GM18907 (cell line): ENCODE measurements at regions not wholly inside any gene's neighbourhood (a gene's known extent, or its start where the extent isn't known, plus 50 kb on each side); places are given as distances from the start of the nearest gene placed in this dataset.

ENCODE experiments used
- ATAC-seq: cut with Tn5 transposase; IDR thresholded peaks from one replicate; pipeline ENCODE4 v1.9.1; 2021; ENCODE audit warnings: mild to moderate bottlenecking, moderate library complexity; ENCODE audit not compliant: unreplicated experiment

DNA sequence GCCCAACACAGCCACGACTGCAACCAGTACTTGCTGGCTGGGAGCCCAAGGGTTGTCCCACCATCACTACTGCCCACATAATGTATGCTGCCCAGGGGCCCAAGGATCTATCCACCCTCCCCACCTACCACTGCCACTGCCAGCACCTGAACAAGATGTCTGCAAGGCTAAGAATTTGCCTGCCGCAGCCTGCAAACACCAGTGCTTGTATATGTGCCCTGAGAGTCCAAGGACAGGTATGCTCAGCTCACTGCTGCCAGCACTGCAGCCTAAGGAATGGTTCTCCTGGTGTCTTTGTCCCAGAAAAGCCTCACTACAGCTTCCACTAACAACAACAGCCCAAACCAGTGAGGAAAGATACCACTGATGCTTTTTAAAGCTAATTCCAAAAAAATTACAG, 1174.0 kb downstream of the SORCS1 start:
- no peak for ATAC-seq

DNA sequence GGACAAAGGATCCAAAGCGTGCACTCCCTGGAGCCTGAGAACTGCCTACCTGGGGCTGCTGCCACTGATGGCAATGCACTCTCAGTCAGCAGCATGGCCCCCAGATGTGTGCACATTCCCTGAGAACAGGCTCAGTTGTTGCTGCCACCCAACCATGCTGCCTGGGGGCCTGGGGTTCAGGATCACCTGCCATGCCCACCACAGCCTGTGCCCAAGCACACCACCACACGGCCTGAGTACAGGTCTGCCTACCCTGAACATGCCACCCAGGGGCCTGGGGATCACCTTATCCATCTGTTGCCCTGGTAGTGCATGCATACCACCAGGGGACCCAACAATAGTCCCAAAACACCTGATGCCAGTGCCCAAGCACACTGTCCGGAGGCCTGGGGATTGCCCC, 1174.5 kb downstream of the SORCS1 start:
- no peak for ATAC-seq

DNA sequence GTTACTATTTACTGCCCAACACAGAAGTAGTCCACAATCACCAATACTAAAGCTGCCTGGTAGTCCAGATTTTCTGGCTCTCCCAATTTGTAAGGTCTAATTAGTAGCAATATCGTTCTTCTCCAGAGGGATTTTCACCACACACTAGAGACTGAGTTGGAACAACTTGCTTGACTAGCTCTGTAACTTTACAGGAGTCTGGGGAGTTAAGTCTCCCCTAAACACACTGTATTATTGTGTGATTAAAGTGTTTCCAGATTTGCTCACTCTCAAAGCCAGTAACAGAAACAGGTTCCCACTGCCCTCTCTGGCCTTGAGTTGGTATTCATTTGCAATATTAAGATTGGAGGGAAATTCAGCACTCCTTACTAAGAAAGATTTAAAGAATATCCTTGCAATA, 1175.7 kb downstream of the SORCS1 start:
- ATAC-seq: no peak

DNA sequence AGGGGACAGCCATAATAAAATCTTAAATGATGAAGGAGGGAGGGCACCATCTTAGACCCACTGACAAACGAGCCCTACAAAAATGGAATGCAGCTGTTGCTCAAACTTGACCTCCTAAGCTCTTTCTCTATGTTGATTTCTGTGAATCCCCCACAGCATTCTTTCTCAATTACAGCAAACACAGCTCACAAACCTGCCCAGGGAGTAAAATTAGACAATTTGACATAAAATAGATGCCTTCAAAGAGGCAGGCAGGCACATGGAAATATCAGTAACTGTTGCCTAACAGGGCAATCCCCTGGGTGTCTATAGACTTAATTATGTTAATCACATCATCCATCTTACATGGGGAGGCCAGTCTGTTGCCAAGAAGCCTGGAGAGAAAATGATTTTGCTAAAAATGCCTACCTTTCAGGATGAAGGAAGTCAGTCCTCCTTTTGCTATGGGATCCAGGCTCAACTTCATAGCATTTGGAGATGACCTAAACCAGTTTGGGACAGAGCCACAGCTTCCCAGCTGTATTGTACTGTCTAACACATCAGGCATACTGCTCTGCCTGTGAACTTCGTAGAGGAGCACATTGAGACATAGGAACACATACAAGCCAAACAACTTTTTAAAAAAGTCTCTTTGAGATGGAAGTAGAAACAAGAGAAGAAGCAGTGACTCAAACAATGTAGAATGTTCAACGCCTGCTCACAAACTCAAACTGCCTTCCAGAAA, 1177.4 kb downstream of the SORCS1 start:
- no peak for ATAC-seq

DNA sequence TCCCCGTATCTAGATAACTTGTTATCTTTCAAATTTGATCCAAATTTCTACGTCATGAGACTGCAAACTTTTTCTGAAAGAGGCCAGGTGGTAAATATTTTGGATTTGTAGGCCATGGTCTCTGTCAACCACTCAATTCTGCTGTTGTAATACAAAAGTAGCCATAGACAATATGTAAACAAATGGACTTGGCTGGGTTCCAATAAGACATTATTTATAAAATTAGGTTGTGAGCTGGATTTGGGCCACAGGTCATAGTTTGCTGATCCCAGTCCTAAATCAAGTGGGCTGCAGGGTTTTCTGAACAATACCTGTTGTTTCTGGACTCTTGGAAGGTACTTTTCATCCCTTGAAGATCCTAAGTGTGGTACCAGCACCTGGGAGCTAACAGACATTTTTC, 1178.0 kb downstream of the SORCS1 start:
- ATAC-seq: no peak

DNA sequence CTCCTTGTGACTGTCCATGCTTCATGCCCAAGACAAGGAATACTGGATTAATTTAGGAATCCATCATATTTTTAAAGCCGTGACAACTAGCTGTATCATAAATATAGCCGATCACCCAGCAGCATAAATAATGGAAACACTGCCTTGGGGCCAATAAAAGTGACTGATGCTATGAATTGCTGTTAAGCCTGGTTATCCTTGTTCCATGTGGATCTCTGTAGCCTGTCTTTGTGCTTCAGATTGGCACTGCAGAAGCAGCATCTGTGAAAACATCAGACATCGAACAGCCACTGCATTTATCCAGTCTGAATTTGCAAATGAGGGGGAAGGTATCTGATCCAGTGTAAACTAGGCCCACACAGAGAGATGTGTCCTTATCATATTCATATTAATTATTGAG, 1181.8 kb downstream of the SORCS1 start:
- no peak for ATAC-seq

DNA sequence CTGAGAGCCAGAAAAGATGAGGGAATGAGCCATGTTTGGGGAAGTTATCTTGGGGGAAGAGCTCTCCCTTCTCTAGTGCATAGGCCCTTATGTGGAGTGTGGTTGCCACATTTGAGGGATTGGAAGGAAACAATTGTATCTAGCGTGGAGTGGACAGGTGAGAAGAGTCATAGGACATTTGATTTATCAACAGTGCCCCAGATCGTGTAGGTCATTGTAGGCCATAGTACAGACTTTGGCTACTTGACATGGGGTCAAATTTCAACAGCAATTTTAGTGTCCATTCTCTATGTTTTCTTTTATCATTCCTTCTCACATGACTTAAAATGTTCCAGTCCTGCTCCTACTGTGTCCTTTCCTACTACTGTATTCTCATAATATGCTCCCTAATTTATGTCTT, 1182.8 kb downstream of the SORCS1 start:
- ATAC-seq: no peak

DNA sequence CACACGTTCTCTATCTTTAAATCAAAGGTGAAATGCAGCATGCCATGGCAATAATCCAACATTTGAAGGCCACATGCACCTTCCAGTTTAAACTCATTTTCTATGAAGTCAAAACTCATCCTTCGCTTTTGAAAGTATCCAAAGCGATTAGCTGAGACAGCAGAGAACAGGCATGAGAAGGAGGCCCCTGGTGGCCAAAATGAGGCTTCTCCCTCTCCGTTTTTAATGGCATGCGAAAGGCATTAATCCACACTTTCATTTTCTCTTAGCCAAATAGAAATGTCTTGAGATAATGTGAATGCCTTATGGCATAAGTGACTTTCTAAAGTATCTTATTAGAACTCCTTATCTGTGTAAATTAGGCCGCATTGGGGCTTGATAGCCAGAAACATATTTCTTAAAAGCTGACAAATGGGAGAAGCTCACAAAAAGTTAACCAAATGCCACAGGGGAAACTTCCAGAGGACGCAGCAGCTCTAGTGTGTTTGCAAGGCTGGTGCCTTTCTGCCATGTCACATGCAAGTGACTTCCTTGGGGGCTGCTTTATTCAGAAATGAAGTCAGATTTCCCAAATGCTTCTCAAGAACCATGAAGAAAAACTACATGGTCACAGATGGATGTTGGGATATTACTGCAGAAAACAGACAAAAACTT, 1189.6 kb downstream of the SORCS1 start:
- peak; percentile 78 for ATAC-seq

DNA sequence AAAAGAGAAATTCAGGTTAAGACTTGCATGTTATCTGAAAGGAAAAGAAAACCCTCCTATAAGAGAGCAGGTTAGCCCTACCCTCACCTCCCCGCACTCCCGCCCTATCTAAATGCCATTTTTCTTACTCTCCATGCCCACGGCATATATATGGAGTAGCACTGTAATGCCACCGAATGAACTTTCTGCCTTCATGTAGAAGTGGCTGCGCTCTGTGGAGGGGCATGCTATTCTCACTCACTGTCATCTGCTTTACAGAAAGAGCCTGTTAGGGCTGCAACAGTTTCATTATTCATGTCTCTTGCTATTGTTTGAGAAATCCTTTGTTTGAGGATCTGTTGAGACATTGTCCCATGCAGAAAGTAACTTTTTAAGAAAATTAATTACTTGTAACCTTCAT, 1190.6 kb downstream of the SORCS1 start:
- ATAC-seq: no peak

DNA sequence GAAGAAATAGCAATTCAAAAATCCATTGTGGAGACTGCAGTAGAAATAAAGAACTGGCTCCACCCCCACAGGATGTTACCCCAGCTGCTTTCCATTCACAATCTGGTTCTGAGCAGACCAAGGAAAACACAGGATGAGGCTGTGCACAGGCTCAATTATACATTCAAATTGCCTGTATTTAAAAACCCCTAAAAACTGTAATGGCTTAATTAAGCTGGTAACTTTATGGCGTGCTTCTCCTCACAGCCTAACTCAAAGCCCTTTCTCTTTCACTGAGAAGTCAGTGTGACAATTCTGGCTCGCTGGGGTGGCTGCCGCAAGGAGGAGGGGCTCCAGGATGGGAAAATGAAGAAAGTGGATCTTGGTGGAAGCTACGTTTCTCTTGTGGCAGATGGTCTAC, 1191.1 kb downstream of the SORCS1 start:
- no peak for ATAC-seq

DNA sequence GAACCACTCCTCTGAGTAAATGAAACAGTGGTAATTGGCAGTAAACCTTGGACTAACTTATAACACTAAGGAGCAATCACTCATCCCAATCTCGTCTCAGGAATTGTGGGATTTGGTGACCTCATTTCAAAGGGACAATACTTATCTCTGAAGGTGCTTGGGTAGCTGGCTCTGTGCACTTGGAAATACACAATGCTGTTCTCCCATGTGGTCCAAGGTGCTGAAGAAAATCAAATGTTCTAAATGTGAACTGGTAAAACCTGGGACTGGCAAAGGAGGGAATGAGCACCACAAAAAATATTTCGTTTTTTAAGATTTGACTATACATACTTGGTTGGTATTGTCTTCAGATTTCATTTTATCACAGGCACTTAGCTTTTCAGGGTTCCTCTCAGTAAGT, 1193.0 kb downstream of the SORCS1 start:
- ATAC-seq: no peak

DNA sequence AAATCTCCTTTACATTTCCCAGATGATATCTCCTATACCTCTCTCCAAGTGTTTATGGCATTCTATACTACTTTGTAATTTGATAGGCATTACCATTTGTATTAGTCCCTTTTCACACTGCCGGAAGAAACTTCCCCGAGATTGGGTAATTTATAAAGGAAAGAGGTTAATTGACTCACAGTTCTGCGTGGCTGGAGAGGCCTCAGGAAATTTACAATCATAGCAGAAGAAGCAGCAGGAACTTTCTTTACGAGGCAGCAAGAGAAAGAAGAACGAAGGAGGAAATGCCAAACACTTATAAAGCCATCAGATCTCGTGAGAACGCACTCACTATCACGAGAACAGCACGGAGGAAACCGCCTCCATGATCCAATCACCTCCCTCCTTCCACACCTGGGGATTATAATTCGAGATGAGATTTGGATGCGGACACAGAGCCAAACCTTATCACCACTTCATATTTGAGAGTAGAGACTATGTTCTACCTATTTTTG, 1194.6 kb downstream of the SORCS1 start:
- no peak for ATAC-seq

DNA sequence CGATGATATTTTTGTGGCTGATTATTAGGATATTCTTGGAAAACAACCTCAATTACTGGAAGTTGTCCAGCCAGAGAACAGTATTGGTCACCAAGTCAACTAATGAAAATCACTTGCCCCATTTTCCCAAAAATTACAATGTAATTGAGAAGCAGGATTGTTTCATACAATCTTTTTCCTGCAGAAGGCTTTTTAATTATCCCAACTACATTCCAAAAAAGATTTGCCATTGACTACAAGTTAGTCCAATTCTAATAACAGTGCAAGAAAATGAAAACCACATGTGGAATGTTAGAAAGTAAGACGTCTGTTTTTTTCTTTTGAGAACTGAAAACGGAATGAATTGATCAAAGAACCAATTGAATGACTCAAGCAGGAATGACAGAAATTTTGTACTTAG, 1195.8 kb downstream of the SORCS1 start:
- no peak for ATAC-seq

DNA sequence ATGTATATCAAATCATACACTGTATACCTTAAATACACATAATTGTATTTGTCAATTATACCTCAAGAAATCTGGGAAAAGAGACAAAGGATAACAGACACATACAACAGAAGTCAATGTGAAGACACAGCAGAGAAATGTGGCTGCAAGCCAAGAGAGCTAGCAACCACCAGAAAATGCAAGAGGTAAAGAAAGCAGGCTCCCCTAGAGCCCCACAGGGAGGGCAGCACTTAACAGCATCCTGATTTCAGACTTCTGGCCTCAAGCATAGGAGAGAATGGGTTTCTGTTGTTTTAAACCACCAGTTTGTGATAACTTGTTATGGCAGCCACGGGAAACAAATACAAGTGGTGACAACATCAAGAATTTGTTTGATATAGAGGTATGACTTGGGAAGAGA, 1197.2 kb downstream of the SORCS1 start:
- no peak for ATAC-seq

DNA sequence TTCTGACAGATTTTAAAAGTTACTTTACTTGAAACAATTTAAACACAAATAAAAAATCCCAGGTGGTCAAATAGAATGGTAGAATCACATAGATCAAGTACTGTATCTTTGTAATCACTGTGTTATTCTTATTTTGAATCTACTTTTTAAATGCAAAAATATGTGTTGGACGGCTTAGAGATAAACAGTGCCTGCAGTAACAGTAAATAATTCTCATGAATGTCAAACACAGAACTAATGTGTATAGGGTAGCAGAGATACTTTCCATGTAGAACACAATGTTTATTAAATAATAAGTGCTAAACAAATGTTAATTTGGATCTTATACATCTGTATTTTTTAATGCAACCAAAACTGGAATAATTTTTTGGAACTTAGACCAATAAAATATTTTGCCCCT, 1199.4 kb downstream of the SORCS1 start:
- ATAC-seq: no peak

DNA sequence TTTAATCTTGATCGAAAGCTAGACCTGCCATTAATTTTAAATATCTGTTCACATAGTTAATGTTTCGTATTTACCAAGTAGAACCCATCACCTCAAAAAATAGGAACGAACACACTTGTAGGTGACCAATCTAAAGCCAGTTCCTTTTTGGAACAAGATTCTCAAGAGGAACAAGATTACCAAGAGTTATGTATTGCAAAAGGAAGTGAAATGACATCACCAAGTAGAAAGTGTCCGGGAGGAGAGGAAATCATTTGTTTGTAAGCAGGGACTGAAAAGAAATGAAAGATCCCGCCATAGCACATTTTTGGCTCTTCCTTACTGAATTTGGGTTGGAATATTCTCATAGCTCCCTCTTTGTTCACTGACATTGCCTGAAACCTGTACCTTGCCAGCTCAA, 1200.5 kb downstream of the SORCS1 start:
- ATAC-seq: no peak

DNA sequence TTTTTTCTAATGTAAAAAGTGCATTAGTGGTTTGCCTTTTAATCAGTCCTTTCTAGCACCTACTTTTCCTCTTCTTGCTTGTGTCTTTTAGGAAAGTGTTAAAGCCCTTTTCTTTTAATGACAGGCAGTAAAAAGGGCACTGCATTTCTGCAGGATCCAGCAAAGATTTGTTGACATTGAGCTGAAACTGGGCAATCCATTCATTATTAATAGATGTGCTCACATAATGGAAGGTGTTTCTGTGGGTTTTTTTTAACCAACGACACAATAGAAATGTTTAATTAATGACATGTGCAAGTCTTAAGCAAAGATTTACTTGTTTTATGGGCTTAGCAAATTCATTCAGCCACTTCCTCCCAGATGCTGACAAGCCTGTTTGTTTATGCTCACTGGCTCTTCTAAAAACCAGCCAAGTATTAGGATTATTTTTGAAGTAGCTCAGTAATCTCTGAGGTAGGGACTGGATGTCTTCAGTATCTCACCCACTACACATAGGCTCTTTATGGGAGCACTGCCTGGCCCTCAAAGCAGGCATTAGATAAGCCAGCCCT, 1201.1 kb downstream of the SORCS1 start:
- no peak for ATAC-seq

DNA sequence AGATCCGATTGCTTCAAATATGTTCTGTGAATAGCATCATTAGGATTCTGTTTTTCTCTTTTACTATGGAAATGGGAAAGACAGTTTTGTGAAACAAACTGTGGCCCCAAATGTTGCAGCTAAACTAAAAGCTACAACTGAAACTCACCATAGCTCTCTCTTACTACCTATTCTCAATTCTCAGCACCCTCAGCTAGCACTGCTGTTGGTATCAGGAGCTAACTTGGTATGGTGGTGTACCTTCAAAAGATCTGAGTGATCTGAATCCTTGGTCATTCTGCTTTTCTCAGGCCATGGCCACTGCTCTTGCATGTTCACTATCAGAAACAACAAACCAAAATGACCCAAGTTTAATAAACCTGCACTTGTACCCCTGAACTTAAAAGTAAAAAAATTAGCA, 1208.0 kb downstream of the SORCS1 start:
- peak; percentile 34 for ATAC-seq

DNA sequence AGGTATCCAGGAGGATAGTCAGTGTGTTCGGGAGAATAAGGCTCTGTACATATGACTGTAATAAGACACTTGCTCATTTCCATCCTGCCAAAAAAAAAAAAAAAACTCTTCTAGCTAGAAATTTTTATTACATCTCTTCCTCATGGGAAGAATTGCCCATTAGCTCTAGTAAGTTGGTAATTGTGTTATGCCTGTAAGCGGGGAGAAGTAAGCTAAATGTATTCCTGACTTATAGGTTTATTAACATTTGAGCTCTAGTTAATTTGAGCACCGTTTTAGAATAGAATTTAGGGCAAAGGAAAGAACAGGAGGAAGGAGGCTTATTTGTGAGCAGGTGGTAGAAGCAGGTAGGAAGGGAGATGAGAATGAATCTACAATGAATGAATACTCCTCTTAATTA, 1210.6 kb downstream of the SORCS1 start:
- no peak for ATAC-seq

DNA sequence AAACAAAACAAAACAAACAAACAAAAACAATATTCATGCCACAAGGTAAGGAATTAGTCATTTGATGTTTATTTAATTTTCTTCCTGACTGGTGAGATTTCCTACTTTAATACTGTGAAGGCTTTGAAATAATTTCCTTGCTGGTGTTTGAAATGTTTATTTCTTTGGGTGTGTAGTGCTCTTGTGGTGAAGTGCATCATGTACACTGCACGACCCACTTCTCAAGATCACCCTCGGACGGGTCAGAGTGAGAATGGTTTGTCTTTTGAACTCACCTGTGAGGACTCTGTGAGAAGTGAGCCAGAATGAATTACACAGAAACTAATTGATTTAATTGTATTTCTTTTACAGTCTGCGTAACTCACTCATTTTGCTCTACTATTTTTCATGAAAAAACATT, 1211.5 kb downstream of the SORCS1 start:
- ATAC-seq: no peak

DNA sequence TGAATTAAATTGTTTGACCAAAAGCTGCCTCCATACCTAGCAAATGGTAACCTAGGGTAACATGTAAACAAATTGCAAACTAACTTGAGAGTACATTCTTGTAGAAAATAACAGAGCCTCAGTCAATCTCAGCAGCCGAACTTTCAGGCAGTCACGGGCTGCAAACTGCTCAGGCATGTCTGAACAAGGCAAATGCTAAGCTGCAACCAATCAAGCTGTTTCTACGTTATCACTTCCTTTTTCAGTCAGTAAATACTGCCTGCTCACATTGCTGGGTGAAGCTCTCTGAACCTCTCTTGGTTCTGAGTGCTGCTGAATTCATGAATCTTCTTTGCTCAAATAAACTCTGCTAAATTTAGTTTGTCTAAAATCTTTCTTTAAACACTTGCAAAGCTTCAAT, 1212.4 kb downstream of the SORCS1 start:
- ATAC-seq: peak; percentile 95

DNA sequence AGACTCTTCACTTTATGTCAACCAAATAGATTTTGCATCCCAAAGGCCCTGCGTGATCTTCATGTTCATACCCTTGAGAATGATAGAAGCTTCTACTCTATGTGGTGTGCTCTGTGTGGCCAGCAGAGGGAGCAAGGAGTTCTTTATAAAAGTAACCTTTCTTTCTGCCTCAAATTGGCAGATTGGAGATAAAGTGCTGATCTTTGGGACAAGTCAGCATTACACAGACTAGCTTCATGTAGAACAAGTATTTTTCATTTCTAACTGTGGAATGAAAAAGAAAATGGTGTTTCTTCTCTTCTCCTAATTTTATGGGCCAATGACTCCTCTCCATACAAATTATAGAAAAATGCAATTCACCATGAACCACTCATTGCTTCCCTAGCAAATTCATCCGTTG, 1214.1 kb downstream of the SORCS1 start:
- peak; percentile 64 for ATAC-seq
